NT2/D1 (cell line): ENCODE measurements at regions not wholly inside any gene's neighbourhood (a gene's known extent, or its start where the extent isn't known, plus 50 kb on each side); places are given as distances from the start of the nearest gene placed in this dataset.
"Not testable (repeated sequence)": the region's sequence is repeated elsewhere in the genome, so short reads cannot be mapped to it uniquely, and the experiment has no call there.

Experiments
- YY1 ChIP-seq: IDR thresholded peaks from 2 replicates; pipeline ENCODE4 v1.6.1; 2011; ENCODE audit not compliant: insufficient read length, insufficient read depth
- ZNF274 ChIP-seq: IDR thresholded peaks from 2 replicates; pipeline ENCODE4 v1.6.1; 2011; ENCODE audit warnings: mild to moderate bottlenecking, low read depth, low read length

DNA sequence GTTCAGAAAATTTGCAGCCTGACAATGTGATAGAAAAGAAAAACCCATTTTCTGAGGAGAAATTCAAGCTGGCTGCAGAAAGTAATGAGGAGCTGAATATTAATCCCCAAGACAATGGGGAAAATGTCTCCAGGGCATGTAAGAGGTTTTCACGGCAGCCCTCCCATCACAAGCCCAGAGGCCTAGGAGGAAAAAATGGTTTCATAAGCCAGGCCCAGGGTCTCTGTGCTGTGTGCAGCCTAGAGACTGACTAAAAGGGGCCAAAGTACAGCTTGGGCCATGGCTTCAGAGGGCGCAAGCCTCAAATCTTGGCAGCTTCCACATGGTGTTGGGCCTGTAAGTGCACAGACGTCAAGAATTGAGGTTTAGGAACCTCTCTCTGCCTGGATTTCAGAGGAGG lies 61.7 kb upstream of the DLG1 start:
- TF ChIP-seq YY1, ZNF274: not testable (repeated sequence)
